ENCODE measurements at regions not wholly inside any gene's neighbourhood (a gene's known extent, or its start where the extent isn't known, plus 50 kb on each side); places are given as distances from the start of the nearest gene placed in this dataset.
A peak's percentile ranks its signal among the peaks of the same experiment; 100 is the strongest.

DNA sequence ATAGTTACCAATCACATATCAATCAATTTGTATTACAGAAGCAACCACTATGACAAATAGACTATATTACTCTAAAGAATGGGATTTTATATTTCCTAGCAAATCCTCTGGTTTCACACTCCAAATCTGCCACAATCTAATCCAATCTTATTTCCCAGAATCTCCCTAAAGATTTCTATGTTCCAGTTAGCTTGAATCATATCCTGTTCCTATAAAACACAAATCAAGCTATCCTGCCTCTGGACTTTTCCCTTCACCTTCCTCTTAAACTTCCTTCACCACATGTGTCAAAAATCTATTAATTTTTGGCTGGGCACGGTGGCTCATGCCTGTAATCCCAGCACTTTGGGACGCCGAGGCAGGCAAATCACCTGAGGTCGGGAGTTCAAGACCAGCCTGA is 50.0 kb downstream of the PIK3C2A start:
- in situ Hi-C loops (cut with MboI; ENCODE audit: low pct_unique_long_range_greater_than_20kb, low sequenced_read_pairs) = no loop called here
- no peak for DNase-seq

DNA sequence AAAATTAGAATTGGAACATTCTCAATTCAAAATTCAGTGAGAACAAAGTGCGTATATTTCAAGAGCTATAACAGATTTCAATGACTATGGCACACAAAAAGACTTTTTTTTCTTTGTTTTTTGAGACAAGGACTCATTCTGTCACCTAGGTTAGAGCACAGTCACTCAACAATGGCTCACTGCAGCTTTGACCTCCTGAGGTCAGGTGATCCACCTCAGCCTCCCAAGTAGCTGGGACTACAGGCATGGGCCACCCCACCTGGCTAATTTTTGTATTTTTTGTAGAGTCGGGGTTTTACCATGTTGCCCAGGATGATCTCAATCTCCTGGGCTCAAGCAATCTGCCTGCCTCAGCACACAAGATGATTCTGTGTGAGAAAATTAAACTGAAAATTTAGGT is 51.5 kb downstream of the PIK3C2A start:
- no peak for DNase-seq
- in situ Hi-C loops (cut with MboI; ENCODE audit: low pct_unique_long_range_greater_than_20kb, low sequenced_read_pairs) = no loop called here

DNA sequence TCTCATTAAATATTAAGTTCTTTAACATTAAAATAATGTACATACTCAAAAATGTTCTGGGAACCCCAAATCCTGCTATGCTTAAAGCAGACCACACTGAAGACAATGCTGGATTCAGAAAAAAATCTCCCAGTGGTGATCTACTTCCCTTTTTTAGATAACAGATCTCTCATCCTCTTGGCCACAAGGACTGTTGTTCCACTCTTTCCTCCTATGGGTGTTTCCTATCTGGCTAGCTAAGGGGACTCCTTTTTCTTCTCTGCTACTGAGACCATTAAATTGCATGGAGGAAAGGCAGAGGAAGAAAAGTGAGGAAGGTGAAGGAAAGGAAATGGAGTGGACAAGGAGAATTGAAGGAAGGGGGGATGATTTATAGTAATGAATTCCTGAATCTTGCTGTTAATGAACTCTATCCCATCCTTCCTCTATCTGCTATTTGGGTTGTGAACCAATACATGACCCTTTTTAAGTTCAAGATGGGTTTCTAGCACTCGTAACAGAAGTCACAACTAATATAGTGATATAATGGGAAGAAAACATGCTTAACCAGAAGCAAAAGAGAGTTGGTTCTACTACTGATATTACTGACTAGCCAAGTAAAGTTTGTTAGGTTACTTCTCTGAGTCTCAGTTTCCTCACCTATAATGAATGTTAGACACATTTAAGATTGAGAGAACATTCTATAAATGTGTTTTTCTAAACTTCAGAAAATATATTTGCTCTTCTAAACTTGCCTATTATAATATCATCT is 53.2 kb downstream of the PIK3C2A start:
- in situ Hi-C loops (cut with MboI; ENCODE audit: low pct_unique_long_range_greater_than_20kb, low sequenced_read_pairs) = no loop called here
- DNase-seq = peak; percentile 77

DNA sequence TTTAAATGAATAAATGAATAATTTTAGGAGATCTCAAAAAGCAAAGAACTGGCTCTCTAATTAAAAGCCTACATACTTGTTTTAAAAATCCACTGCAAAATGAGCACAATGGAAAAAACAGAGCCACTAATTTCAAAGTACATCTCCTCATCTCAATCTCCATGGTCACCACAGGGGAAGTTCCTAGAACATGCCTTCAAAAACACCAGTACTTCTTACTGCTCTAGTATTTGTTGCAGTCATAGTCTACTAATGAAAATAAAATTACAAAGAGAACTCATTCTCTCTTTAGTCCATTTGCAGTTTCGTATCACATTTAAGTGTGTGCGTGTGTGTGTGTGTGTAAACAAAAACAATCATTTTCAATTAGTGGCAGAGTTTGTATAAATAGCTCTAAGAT is 54.0 kb downstream of the PIK3C2A start:
- in situ Hi-C loops (cut with MboI; ENCODE audit: low pct_unique_long_range_greater_than_20kb, low sequenced_read_pairs) = no loop called here
- peak; percentile 40 for DNase-seq

DNA sequence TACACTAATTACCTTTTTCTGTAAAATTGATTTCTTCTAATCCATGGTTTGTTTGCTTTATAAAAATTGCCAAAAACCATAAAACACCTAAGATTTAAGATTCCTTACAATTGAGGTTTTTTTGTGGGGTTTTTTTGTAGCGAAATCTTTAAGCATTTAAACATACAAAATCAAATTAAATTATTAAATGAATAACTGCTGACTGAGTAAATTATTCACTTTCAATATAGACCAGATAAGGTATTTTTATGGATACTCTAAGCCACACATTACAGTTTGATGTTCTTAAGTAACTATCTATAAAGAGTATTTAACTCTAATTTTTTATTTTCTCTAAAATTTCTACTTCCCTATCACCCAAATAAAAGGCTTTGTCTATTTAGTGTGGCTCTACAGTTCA is 55.5 kb downstream of the PIK3C2A start:
- in situ Hi-C loops (cut with MboI; ENCODE audit: low pct_unique_long_range_greater_than_20kb, low sequenced_read_pairs) = no loop called here

DNA sequence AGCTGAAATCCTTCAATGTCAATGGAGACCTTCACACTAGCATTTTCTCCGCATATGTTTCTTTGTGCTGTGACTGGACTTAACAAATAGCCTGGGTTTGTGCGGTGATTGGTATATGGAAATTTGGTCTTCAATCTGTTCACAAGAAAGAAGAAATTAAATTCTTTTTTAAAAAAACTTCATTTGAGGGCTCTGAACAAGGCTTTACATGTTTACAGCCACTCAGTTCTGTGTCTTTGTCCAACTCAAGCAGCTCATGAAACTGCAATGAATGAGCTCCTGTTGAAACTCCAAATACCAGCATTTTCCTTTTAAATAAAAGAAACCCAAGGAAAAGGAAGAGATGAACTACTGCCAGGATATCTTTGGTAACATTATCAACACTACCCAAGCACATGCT is 57.3 kb downstream of the PIK3C2A start:
- in situ Hi-C loops (cut with MboI; ENCODE audit: low pct_unique_long_range_greater_than_20kb, low sequenced_read_pairs) = no loop called here
- no peak for DNase-seq

More for the DNA sequence above, 55.5 kb downstream of the PIK3C2A start:
- no peak for DNase-seq

DNA sequence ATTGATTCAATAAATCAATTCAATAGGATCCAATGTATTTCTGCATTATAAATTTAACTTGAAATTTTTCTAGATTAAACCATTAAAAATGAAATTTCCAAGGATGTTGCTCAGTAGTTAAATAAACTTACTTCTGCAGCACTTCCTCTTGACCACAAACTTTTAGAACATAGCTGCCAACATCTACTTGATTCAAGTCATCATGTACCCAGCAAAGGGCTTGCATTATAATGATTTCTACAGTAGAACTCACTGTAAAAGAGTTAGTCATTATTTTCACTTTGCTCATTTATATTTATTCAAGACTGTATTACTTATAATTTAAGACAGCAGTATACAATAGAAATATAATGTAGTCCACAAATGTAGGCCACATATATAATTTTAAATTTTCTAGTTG is 59.2 kb downstream of the PIK3C2A start:
- DNase-seq = no peak
- in situ Hi-C loops (cut with MboI; ENCODE audit: low pct_unique_long_range_greater_than_20kb, low sequenced_read_pairs) = no loop called here

DNA sequence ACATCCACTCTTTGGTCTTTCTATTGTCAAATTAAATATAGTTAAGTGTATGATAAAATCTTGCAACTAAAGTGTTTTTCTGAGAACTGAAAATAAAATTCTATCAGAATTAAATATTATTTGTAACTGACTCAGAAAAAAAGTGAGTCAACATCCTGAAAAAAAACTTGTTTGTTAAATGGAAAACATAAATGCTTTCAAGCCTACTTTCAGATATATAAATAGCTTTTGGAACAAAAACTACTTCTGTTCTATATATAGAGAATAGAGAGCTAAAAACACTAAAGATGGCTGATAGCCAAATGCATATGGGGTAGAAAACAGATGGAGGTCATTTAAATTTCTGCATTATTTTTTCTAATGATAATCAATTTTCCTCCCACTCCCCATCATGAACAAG is 61.8 kb downstream of the PIK3C2A start:
- DNase-seq = no peak
- in situ Hi-C loops (cut with MboI; ENCODE audit: low pct_unique_long_range_greater_than_20kb, low sequenced_read_pairs) = no loop called here

DNA sequence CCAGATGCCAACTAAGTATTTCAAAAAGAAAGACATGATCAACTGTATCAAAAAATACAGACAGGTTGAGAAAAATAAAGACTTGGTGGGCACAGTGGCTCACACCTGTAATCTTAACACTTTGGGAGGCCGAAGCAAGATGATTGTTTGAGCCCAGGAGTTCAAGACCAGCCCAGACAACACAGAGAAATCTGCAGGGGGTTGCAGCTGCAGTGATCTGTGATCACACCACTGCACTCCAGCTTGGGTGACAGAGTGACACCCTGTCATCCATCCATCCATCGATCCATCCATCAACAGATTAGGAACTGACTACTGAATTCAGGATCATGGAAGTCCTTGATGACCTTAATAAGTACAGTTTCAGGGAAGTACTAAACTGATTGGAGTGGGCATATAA is 65.0 kb upstream of the RPS13 start:
- in situ Hi-C loops (cut with MboI; ENCODE audit: low pct_unique_long_range_greater_than_20kb, low sequenced_read_pairs) = no loop called here
- DNase-seq = no peak

DNA sequence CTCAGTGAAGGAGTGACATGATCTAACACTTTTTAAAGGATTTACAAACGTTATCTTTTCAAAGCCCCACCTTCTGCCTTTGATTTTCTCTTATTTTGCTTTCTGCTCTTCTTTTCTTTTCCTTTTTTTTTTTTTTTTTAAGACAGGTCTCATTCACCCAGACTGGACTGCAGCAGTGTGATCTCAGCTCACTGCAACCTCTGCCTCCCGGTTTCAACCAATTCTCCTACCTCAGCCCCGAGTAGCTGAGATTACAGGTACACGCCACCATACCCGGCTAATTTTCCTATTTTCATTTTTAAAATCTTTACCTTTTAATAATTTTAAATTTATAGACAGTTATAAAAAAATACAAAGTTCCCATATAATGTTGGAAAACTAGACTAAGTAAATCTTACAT is 63.7 kb upstream of the RPS13 start:
- no peak for DNase-seq
- in situ Hi-C loops (cut with MboI; ENCODE audit: low pct_unique_long_range_greater_than_20kb, low sequenced_read_pairs) = no loop called here

DNA sequence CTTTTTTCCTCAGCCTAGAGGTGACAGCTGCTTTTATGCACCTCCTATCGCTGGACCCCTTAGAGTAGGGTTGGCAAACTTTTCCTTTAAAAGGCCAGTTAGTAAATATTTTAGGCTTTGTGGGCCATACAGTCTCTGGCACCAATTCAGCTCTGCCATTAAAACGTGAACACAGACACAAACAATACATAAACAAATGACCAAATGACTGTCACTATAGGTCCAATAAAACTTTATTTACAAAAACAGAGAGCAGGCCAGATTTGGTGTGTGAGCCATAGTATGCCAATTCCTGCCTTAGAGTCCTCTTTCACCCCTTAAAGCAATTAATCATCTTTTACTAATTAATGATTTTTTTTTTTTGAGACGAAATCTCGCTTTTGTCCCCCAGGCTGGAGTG is 61.1 kb upstream of the RPS13 start:
- in situ Hi-C loops (cut with MboI; ENCODE audit: low pct_unique_long_range_greater_than_20kb, low sequenced_read_pairs) = no loop called here
- DNase-seq = no peak

DNA sequence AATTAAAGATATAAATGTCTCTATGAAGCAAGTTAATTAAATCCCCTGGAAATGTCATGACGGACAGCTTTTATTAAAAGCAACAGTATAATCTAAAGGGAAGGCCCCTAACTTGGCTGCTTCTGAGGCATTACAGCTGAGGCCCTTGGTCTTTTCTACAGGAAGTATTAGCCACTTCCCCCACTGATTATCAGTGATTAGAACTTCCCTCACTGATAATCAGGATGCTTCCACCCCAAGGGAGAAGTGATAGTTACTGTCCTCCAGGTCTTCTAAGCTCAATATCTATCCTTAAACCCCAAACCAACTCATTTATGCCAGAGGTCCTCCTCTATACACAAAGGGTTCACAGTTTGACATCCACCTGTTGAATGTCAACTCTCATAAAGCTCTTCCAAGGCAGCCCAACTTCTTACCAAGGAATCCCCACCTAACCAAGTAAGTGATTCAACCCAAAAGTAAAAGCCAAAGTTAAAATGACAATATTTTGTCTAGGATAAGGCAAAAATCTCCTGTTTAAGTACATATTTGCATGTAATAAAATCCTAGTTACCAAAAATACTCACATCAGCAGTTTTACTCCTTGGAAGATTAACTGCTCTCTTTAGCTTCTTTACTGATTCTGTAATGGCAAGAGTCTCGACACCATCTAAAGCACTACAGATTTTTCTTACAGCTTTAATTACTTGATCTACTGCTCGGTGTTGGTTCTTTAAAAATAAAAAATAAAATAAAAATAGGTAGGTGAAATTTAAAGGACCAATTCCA is 58.6 kb upstream of the RPS13 start:
- in situ Hi-C loops (cut with MboI; ENCODE audit: low pct_unique_long_range_greater_than_20kb, low sequenced_read_pairs) = no loop called here
- DNase-seq = no peak

DNA sequence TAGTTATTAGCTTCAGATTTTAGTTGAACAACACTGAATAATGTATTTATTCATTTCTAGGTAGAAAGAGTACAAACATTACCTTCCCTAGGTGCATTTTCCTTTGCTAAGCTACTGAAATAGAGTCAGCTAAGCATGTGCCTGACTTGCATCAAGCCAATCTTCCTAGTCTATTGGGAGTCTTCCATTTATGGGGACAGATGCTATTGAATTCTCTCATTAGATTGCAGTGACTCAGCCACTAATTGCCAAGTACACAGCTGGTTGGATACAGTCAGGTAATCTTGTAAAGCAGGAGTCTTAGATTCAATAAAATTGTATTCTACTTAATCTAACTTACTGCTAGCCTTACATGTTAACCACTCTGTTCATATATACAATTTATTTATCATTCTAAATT is 55.2 kb upstream of the RPS13 start:
- no peak for DNase-seq
- in situ Hi-C loops (cut with MboI; ENCODE audit: low pct_unique_long_range_greater_than_20kb, low sequenced_read_pairs) = no loop called here

DNA sequence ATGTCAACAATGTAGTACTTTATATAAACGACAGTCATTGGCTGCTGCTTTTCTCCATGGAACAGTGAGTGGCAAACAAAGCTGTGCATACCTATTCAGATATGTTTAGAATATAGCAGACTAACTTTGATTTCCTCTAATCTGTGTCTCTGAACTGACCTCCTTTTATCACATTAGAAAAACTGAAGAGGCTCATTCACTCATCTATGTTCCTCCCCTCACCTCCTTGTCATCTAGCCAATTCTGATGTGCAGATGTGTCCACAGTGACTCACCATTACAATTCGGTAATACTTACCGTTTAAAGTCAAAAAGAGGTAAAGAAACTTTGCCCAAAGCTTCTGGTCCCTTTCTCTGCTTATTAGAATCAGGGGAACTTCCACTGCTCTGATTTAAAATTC is 51.5 kb upstream of the RPS13 start:
- DNase-seq = no peak
- in situ Hi-C loops (cut with MboI; ENCODE audit: low pct_unique_long_range_greater_than_20kb, low sequenced_read_pairs) = no loop called here

Measured in KBM-7 (cell line).